ENCODE measurements at regions not wholly inside any gene's neighbourhood (a gene's known extent, or its start where the extent isn't known, plus 50 kb on each side); places are given as distances from the start of the nearest gene placed in this dataset.

DNA sequence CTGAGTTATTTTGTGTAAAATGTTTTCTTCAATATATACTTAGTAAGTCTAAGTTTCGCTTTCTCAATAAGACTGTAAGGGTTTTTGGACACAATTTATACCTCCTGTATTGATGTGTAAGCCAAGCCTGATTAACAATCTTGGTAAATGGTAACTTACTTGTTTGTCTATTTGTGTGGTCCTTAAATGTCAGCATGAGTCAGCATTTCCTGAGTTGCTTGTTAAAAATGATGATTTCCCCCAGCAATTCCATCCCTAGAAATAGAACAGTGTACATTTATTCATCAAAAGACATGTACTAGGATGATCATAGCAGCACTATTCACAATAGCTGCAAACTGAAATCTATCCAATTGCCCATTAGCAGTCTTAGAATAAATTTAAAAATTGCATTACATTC, 53.4 kb upstream of the LRIG1 start:
- TF ChIP-seq, protein P1, sequence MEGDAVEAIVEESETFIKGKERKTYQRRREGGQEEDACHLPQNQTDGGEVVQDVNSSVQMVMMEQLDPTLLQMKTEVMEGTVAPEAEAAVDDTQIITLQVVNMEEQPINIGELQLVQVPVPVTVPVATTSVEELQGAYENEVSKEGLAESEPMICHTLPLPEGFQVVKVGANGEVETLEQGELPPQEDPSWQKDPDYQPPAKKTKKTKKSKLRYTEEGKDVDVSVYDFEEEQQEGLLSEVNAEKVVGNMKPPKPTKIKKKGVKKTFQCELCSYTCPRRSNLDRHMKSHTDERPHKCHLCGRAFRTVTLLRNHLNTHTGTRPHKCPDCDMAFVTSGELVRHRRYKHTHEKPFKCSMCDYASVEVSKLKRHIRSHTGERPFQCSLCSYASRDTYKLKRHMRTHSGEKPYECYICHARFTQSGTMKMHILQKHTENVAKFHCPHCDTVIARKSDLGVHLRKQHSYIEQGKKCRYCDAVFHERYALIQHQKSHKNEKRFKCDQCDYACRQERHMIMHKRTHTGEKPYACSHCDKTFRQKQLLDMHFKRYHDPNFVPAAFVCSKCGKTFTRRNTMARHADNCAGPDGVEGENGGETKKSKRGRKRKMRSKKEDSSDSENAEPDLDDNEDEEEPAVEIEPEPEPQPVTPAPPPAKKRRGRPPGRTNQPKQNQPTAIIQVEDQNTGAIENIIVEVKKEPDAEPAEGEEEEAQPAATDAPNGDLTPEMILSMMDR (IDR thresholded peaks at IDR 0.05): no peak
- TF ChIP-seq POLR2A (IDR thresholded peaks at IDR 0.05) (no peak), EP300 (IDR thresholded peaks at IDR 0.05) (no peak)

Data from ovary (tissue), 3 donors.